Osteocyte (in vitro differentiated cells): ENCODE measurements at regions not wholly inside any gene's neighbourhood (a gene's known extent, or its start where the extent isn't known, plus 50 kb on each side); places are given as distances from the start of the nearest gene placed in this dataset.
A peak's percentile ranks its signal among the peaks of the same experiment; 100 is the strongest.

ENCODE experiments used
- DNase-seq: peaks from one replicate; pipeline ENCODE4 v3.0.0; 2021; ENCODE audit warnings: mixed read lengths; ENCODE audit not compliant: unreplicated experiment; ENCODE audit errors: extremely low spot score
- H3K27ac Mint-ChIP-seq: one replicate; pipeline ENCODE4 v1.8.0; 2021; ENCODE audit warnings: mild to moderate bottlenecking, mixed read lengths; ENCODE audit not compliant: unreplicated experiment
- H3K27me3 Mint-ChIP-seq: one replicate; pipeline ENCODE4 v1.8.0; 2021; ENCODE audit warnings: mixed read lengths; ENCODE audit not compliant: unreplicated experiment
- H3K36me3 Mint-ChIP-seq: one replicate; pipeline ENCODE4 v1.8.0; 2021; ENCODE audit warnings: mixed read lengths; ENCODE audit not compliant: unreplicated experiment
- H3K4me1 Mint-ChIP-seq: one replicate; pipeline ENCODE4 v1.8.0; 2021; ENCODE audit warnings: mixed read lengths; ENCODE audit not compliant: unreplicated experiment
- H3K4me3 Mint-ChIP-seq: one replicate; pipeline ENCODE4 v1.8.0; 2021; ENCODE audit warnings: mild to moderate bottlenecking, moderate library complexity, mixed read lengths; ENCODE audit not compliant: unreplicated experiment
- H3K9me3 Mint-ChIP-seq: one replicate; pipeline ENCODE4 v1.8.0; 2021; ENCODE audit warnings: mixed read lengths; ENCODE audit not compliant: unreplicated experiment
- CTCF ChIP-seq: fragments of 200-600 bp; sonication (generic); IDR thresholded peaks from 2 replicates; pipeline ENCODE4 v1.5.0; 2021; ENCODE audit warnings: antibody characterized with exemption, mild to moderate bottlenecking, moderate library complexity

- no peaks in the 10 kb centered on the region for H3K27me3 Mint-ChIP-seq
These were observed 798.7 kb downstream of the TBC1D22A start for GRCh38 chr22:47561115-47561675.

GRCh38 chr22:47558828-47559700 is 796.6 kb downstream of the TBC1D22A start:
- TF ChIP-seq CTCF = no peak
- Mint-ChIP-seq H3K9me3 (peaks cover 59% of the 10 kb centered on the region), H3K36me3 (no peaks in the 10 kb centered on the region), H3K27me3 (no peaks in the 10 kb centered on the region), H3K4me1 (no peaks in the 10 kb centered on the region), H3K4me3 (no peak overlapping the region), H3K27ac (no peak overlapping the region)
- DNase-seq = peak; percentile 82

More at GRCh38 chr22:47561115-47561675, 798.7 kb downstream of the TBC1D22A start:
- DNase-seq = peak; percentile 73
- Mint-ChIP-seq H3K4me1 (no peaks in the 10 kb centered on the region), H3K9me3 (peaks cover 55% of the 10 kb centered on the region), H3K27ac (no peak overlapping the region), H3K36me3 (no peaks in the 10 kb centered on the region), H3K4me3 (no peak overlapping the region)
- TF ChIP-seq CTCF = no peak

- Mint-ChIP-seq H3K27me3 (no peaks in the 10 kb centered on the region), H3K27ac (no peak overlapping the region), H3K4me3 (no peak overlapping the region), H3K36me3 (no peaks in the 10 kb centered on the region), H3K9me3 (peaks cover 62% of the 10 kb centered on the region), H3K4me1 (no peaks in the 10 kb centered on the region)
- no peak for TF ChIP-seq CTCF
- peak; percentile 56 for DNase-seq
These were observed 794.0 kb downstream of the TBC1D22A start for GRCh38 chr22:47556473-47556872.

- no peaks in the 10 kb centered on the region for H3K36me3 Mint-ChIP-seq
- no peak overlapping the region for H3K4me3 Mint-ChIP-seq
These were observed 791.0 kb downstream of the TBC1D22A start for GRCh38 chr22:47553436-47553835.

More at GRCh38 chr22:47553436-47553835, 791.0 kb downstream of the TBC1D22A start:
- Mint-ChIP-seq H3K27ac (no peak overlapping the region), H3K27me3 (no peaks in the 10 kb centered on the region), H3K9me3 (peaks cover 53% of the 10 kb centered on the region), H3K4me1 (no peaks in the 10 kb centered on the region)
- DNase-seq = peak; percentile 59
- no peak for TF ChIP-seq CTCF
